ENCODE measurements at regions not wholly inside any gene's neighbourhood (a gene's known extent, or its start where the extent isn't known, plus 50 kb on each side); places are given as distances from the start of the nearest gene placed in this dataset.

DNA sequence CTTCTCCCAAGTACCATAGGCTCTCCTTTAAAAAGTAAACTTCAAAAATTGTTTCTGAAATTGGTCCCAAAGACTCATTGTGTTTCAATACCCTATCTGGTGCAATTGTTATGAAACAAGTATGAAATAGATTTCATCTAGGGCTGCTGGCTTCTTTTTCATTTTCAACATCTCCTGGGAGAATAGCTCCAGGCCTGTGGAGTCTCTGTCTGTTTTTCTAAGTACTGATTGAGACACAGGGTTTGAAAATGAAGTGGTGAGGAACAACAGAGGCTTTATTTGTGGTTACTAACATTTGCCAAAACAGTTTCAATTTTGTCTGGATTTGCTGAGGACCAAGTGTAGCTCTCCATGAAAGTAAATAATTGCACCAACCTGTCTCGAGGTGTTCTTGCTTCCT lies 315.9 kb upstream of the LRATD1 start:
- no peak for DNase-seq

DNA sequence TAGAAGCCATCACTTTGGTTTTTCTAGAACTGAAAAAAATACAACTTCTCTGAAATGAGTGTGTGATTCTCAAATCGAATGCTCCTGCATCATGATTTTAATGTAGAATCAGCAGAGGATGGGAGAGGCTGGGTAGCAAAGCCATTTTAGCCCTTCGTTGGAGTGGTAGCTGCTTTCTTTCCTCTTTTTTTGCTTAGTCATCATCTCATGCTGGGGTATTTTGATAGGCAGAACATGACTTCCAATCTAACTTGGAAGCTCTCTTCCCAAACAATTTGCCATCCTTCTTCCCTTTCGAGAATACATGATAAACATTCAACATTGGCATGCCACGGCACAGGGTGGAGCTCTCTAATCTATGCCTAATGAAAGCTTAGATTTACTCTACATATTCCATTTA lies 311.2 kb upstream of the LRATD1 start:
- DNase-seq, result no peak

DNA sequence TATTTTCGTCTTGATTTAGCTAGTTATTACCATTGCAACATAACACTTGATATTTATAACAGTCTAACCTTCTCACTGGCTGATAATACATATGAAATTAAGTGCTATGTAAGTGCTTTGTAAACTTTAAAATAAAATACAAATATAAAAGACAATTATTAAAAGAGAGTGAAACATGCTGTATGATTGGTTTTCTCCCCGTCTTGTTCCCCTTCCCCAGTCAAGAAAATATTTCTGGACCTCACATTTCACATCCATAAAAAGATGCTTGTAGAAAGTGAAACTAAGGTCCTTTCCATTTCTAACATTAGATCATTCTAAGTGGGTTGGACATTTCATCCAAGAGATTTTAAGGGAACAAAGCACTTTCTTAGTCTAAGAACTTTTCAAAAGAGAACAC lies 310.2 kb upstream of the LRATD1 start:
- no peak for DNase-seq

DNA sequence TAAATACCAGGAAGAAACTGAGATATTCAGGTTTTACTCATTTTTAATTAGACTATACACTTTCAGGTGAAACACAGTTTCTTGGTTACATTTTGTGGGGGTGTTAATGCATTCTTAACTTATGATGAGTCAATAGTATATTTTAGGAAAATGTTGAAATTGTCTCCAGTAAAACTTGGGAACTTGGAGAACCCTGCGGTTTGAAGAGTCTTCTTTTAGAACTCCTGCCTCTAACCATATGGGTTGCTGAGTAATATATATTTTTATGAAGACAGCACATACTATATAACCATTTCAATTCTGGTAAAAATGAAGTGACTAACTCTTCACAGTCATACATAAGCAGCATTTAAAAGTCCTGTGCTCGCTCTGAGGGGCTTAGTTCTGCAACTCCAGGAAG lies 308.2 kb upstream of the LRATD1 start:
- no peak for DNase-seq

DNA sequence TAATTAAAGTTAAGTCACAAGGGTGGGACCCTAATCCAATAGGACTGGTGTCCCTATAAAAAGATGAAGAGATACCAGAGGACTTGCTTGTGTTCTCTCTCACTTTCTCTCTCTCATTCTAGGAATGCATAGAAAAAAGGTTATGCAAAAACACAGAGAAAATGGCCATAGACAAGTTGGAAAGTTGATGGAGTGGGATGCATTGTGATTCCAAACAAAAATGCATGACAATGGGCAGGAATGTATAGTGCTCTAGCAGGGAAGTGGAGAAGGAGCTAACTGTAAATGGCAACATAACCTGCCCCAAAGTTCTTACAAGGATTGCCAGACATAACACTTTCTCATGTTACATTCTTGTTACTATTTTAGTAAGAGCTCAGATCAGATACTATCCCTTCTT lies 301.6 kb upstream of the LRATD1 start:
- DNase-seq, result no peak

DNA sequence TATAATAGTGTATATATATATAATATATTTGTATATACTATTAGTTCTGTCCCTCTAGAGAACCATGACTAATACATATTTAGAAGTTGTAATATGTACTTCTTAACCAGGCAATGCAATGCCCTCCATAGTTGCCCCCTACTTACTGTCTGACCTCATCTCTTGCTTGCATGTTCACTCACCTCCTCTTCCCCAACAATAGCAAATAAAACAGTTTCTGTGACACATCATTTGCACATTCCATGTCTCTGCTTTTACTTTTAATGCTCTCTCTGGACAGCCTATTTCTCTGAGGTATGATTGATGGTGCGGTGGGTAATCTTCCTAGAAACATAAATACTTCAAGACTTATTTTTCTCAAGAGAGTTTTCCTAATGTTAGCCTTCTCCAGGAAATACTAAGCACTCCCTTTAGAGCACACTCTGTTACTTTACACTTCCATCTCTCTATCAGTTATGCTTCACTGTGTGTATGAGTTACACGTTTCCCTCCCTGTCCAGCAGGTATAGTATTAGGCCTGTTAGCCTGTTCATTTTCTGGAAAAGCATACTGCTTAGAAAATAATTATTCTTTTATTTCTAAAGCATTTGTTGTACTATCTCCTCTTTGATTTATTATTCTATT lies 295.6 kb upstream of the LRATD1 start:
- no peak for DNase-seq

DNA sequence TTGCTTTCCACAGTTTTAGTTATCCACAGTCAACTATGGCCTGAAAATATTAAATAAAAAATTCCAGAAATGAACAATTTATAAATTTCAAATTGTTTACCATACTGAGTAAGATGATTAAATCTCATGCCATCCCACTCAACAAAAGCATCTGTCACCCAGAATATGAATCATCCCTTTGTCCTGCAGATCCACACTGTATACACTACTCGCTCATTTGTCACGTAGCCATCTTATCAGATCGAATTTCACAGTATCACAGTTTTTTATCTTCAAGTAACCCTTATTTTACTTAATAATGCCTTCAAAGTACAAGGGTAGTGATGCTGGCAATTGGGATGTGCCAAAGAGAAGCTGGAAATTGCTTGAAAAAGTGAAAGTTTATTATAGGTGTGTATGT lies 291.8 kb upstream of the LRATD1 start:
- DNase-seq, result no peak

DNA sequence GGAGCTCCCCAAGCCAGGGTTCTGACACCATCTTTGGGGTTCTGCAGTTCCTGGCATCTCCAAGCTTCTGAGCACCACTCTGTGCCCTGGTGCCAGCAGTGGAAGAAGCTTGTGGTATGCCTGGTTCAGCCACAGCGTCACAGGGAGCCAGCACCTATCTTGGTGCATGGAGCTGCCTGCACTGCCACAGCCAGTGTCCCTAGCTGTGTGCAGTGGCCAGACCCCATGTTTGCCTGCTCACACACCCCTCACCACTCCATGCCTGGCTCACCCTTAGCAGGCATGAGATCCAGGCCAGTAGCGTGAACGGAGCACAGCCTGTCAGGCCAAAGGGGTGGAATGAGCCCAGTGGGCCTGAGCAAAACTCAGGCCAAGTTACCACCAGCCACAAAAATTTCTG lies 290.2 kb upstream of the LRATD1 start:
- no peak for DNase-seq

DNA sequence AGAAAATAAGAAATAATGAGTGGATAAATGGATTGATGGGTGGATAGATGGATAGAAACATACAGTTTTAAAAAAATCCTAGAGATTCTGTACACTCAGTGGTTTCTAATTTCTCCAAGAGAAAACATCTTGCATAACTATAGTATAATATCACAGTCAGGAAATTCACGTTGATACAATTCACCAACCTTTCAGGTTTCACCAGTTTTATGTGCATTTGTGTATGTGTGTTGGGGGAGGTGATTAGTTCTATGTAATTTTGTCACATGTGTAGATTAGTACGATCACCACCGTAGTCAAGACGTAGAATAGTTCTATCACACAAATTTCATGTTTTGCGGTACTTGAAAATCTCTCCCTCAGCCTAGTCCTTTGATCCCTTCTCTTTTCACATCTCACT lies 288.2 kb upstream of the LRATD1 start:
- DNase-seq, result no peak

DNA sequence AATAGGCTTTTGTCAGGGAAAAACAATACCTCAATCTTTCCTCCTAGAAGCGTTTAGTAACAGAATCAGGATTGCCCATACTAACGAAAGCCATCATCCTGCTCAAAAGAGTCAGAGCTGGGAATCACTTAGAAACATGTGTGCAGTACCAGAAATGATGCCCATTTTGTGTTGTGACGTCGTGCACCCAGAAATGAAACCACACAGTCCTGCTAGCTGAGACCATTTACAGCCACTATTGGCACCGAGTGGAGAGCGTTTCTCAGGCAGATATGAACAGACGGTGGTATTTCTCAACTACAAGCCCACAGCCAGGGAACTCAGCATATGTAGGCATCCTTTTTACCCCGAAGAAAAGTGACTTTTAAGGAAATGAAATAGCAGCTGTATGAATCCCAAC lies 284.3 kb upstream of the LRATD1 start:
- no peak for DNase-seq

DNA sequence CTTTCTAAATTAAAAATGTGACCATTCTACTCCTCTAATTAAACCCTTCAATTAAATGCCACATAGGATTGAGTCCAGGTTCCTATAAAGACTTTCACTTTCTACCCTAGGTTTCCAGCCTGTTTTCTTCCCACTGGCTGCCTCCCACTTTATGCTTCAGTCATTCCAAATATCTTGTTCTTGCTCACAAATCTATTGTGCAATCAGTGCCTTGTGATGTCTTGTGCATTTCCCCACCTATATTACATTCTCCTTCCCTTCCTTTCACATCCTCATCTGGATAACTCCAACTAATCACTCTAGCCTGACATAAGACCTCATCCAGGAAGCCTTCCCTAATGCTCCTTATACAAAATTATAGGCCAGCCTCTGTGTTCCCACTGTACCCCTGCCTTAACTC lies 281.7 kb upstream of the LRATD1 start:
- no peak for DNase-seq

DNA sequence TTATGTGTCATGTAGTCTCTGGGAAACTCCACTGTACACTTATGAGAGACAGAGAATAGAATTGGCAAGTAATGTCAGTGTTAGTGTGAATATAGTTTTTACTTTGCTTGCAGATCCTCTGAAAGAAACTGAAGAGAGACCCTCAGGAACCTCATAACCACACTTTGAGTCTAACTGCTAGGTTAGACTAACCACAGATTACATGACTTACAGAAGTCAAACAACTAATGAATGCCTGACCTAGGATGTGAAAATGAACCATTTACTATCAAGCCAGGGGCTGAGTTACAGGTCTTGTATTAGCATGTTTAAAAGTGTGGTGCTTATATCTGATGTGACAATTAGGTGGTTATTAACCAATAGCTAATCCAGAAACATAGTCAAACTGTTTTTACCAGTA lies 280.4 kb upstream of the LRATD1 start:
- no peak for DNase-seq

DNA sequence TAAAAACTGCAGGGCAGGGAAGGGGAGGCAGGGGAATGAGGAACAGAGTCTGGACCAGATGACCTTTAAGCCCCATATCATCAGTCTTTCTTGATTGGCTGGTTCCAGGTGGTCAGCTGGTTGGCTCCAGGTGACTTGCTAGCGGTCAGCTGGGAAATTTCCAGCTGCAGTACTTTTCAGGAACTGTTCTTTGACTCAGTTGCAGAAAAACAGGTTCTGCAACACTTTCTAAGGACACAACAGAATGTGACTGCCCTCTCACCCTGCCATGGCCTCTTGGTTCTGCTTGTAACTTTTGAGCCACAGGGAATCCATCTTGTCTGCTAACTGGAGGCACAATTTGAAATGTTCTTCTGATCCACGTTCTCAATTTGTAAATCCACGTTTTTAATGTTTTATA lies 278.3 kb upstream of the LRATD1 start:
- DNase-seq, result no peak

DNA sequence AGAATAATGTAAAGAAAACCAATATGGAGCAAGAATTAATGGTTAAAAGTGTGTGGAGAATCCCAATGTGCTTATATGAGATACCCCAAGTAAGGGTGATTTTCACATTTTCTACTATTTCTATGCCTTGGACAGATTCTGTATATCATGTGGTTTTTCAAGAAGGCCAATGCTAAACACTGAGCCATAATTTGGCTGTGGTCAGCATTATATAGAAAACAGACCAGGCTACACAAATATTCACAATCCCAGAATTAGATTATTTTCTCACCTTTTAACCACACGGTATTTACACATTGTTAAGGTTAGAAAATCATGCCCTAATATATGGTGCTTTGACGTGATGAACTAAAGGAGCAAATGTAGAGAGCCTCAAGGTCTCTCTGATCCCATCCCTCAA lies 277.4 kb upstream of the LRATD1 start:
- DNase-seq, result no peak

DNA sequence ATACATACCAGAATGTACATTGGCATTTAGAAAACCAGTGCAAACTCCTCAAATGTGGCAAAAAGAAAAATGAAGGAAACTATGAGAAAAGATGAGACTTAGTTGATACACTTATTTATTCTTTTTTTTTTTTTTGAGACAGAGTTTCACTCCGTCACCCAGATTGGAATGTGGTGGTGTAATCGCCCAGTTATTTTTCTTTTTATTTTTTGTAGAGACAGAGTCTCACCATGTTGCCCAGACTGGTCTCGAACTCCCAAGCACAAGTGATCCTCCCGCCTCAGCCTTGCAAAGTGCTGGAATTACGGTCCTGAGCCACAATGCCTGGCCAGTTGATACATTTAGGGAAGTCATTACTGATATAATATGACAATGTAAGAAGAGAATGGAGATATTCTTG lies 274.2 kb upstream of the LRATD1 start:
- no peak for DNase-seq

DNA sequence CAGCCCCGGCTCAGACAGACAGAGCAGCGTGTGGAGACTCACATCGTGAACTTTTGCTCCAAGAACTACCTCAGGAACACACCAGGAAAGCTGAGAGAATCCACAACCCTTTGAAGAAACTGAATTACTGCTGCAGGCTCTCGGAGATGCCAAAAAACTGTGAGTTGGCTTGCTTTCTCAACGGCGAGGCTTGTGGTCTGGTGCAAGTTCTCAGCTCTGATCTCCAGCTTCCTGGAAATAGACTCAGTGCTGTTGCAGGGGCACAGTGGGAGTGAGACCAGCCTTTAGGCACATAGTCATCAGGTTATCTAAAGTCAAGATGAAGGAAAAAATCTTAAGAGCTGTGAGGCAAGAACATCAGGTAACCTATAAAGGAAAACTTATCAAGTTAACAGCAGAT lies 273.7 kb upstream of the LRATD1 start:
- no peak for DNase-seq

DNA sequence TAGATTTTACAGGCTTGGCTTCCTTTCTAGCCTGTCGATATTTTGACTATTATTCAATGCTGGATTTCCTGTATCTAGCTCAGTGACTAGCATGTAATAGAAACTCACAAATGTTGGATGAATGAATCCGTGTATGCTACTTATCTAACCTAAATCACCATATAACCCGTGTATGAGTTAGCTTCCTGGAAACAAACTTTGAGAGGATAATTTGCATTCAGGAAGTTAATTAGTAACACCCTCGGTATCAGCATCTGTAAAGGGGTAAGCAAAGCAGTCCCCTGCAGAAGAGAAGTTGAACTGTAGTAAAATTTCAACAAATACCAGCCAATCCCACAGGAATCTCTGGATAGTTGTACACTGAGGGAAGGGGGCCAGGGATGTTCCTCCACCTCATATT lies 269.4 kb upstream of the LRATD1 start:
- no peak for DNase-seq

DNA sequence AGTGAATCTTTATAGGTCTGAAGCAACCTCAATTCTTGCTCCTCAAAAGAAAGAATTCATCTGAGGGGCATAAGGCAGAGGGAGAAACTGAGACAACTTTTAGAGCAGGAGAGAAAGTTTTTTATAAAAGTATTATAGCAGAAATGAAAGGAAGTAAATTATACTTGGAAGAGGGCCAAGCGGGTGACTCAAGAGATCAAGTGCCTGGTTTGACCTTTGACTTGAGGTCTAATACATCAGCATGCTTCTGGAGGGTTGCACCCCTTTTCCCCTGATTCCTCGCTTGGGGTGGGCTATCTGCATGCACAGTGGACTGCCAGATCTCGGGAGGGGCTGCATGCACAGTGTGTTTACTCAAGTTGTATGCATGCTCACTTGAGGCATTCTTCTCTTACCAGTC lies 268.5 kb upstream of the LRATD1 start:
- no peak for DNase-seq

DNA sequence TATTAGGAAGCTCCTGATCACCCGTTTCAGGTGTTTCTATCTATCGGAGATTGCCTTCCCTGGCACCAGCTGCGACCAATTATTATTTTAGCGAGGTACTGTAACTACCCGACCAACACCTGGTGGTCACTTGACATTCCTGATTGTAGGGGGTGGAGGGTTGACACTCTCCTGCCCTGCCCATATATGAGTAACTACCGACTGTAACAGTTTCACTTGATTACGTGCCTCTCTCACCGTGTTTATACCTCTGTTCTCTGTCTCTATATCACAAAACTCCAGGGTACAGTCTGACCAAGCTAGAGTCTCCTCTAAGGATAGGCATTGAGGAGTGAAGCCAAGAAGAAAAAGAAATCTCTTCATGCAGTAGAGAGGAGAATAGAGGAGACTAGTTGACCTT lies 268.0 kb upstream of the LRATD1 start:
- DNase-seq, result no peak

DNA sequence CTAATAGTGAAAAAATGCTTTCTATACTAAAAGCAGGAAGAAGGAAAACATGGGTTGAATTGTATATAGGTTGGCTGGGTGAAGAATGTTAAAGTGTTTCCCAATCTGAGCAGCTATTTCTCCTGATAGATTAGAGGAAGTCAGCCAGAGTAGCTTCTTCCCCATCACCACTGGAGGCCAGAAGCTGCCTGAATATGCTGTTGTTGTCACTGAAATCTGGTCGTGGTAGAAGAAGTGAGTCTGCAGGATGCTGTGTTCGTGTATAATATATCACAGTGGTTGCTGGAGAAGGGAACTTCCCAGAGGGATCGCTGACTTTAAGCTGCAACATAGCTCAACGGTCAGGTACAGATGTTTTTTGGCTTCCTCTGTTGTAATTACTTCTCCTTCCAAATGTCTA lies 247.5 kb upstream of the LRATD1 start:
- no peak for DNase-seq

DNA sequence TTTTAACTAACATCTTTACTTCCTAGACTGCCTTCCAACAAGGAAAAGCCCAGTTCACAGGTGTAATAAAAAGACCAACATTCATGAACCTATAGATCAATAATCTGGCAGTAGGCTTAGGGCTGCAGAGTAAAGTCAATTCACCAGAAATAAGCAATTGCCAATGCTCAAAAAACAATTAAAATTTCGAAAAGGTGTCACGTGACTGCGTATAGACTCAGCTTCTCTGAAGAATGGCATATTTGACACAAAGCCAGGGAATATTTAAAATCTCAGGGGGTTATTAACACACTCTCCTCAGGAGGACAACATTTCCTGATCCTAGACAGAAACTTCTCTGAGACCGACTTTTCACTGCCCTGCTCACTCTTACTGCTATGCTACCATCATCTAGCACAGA lies 245.2 kb upstream of the LRATD1 start:
- no peak for DNase-seq

DNA sequence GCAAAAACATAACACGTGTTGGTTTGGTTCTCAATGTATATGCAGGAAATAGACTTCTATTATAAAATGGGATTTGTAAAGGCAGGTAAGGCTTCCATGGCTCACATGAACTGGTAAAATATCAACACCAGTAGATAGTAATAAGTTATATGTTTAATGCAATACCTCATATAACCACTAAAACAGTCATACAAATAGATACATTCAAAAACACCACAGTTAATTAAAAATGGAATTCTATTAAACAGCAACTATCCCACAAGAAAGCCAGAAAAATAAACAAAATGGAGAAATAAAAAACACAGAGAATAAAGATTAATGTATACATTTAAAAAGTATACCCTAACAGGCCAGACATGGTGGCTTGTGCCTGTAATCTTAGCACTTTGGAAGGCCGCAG lies 243.8 kb upstream of the LRATD1 start:
- DNase-seq, result no peak

DNA sequence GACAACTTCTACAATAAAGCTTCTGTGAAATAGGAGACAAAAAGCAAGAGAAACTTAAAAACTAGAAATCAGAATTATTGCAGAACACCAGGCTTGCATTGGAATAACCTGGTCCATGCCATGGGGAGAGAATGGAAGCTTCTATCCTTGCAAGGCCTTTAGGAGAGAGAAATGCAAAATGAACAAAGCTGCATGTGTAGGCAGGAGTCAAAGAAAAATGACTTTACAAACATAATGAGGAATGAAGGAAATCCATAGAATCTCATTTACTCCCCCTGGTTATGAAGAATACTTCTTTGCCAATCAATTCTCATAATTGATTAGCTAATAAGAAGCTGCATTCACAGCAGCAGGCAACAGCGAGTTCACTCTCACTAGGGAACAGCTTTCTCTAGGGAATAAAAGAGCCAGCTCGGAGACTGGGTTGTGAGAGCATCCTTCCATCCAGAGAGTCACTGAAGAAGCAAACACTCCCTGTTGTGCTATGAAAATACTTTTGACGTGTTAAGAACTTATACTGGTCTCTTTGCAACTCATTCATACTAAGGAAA lies 235.9 kb upstream of the LRATD1 start:
- no peak for DNase-seq

DNA sequence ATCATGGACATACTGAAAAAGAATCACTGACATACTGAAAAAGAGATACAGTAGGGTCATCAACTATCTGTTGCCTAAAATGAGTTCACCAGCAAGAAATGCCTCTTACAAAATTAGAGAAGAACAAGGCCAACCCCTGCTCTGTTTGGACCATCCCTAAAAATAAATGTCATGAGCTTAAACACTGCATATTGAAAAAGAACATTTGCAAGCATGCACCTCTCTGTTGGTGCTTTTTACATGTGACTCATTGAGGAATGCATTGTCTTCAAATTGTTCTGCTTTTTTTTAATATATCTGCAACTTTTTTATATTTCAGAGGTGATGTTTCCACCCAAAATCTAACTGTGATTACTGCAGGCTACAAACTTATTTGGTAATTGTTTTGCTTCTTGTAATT lies 233.9 kb upstream of the LRATD1 start:
- DNase-seq, result no peak

DNA sequence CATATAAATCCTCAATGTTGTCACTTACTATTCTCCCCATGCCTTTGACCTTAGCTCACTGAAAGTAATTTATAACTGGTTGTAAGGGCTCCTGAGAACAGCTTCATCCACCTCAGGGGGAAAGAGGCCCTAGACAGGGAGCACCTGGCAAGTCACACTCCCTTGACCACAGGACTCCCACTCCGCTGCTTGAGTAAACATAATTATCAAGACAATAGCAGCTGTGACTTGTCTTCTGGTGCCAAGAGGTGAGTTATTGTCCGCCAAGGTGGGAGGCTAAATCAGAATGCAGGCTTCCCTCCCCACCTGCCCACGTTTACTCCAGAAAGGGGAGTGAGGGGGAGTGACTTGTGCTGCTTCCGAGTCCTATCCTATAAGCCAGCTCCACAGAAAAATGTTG lies 230.6 kb upstream of the LRATD1 start:
- no peak for DNase-seq

DNA sequence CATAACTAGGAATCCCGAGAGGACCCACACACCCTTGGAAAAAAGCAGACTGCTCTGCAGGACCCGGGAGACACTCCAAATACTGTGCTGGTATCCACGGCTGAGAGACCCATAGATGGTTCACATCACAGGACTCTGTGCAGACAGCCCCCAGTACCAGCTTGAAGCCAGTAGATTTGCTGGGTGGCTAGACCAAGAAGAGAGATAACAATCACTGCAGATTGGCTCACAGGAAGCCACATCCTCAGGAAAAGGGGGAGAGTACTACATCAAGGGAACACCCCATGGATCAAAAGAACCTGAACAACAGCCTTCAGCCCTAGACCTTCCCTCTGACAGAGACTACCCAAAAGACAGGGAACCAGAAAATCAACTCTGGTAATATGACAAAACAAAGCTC lies 223.8 kb upstream of the LRATD1 start:
- DNase-seq, result no peak
